Stimulated activated effector memory CD8-positive, alpha-beta T cell treated with anti-CD3 and anti-CD28 coated beads, Interleukin-12 subunit alpha, Interleukin-12 subunit beta, amount 100 ng/mL, for 72 hours (primary cell): ENCODE measurements at regions not wholly inside any gene's neighbourhood (a gene's known extent, or its start where the extent isn't known, plus 50 kb on each side); places are given as distances from the start of the nearest gene placed in this dataset.

Experiments
- ATAC-seq: fragments of 150-1000 bp; cut with Tn5 transposase; 2 replicates; pipeline ENCODE4 v1.10.0; 2021
- DNase-seq, 2 donors: peaks; one replicate each; pipeline ENCODE4 v3.0.0; 2021 to 2022; ENCODE audit warnings: low spot score in 2 of 2
- H3K27ac Mint-ChIP-seq: one replicate; pipeline ENCODE4 v1.8.0; 2022; ENCODE audit warnings: mild to moderate bottlenecking, mixed read lengths
- H3K36me3 Mint-ChIP-seq: one replicate; pipeline ENCODE4 v1.8.0; 2022; ENCODE audit warnings: mild to moderate bottlenecking, mixed read lengths
- H3K4me1 Mint-ChIP-seq: one replicate; pipeline ENCODE4 v1.8.0; 2022; ENCODE audit warnings: mixed read lengths
- H3K4me3 Mint-ChIP-seq: one replicate; pipeline ENCODE4 v1.8.0; 2022; ENCODE audit warnings: mild to moderate bottlenecking, mixed read lengths
- H3K9me3 Mint-ChIP-seq: one replicate; pipeline ENCODE4 v1.8.0; 2022; ENCODE audit warnings: mixed read lengths

DNA sequence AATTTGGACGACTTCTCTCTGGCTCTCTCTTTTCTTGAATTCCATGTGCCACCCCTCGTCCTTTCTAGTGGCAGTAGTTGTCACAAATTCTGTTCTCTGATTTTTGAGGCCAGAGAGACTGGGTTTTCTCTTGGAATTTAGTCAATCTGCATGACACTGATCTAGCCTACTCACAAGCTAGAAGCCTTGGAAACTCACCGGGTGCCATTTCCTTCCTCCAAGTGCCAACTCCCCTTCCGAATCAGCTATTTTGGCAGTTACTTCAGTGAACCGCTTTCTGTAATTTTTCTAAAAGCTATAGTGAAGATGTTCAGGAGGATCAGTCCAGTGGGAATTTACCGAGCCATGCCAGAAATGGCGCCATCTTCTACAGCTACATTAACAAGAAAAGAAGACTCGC is 228.9 kb downstream of the PMP22 start:
- no peak overlapping the region for H3K27ac Mint-ChIP-seq
- H3K4me3 Mint-ChIP-seq = no peak overlapping the region
- H3K9me3 Mint-ChIP-seq = peaks cover 4% of the 10 kb centered on the region
- ATAC-seq (no peak), DNase-seq (no peak)
- H3K36me3 Mint-ChIP-seq = no peaks in the 10 kb centered on the region
- no peaks in the 10 kb centered on the region for H3K4me1 Mint-ChIP-seq

DNA sequence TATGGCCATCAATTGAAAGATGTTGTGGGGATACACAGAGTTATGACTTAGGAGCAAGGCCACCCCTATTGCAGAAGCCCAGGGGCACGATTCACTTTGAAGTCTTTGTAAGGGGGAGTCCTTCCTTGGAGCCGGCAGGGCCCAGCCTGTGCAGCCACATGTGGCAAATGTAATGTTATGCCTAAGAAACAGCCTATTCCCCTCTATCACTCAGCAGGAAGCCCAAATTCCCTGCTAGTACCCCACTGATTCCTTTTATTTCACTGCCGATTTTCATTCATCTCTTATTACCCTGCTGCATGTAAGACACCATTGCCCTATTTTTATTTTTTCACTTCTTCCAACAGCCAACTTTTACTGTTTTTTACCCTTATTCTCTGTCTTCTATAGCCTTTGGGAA is 233.2 kb downstream of the PMP22 start:
- Mint-ChIP-seq H3K9me3 (peaks cover 4% of the 10 kb centered on the region), H3K4me1 (no peaks in the 10 kb centered on the region), H3K4me3 (no peak overlapping the region), H3K27ac (no peak overlapping the region), H3K36me3 (no peaks in the 10 kb centered on the region)
- no peak for ATAC-seq
- no peak for DNase-seq

DNA sequence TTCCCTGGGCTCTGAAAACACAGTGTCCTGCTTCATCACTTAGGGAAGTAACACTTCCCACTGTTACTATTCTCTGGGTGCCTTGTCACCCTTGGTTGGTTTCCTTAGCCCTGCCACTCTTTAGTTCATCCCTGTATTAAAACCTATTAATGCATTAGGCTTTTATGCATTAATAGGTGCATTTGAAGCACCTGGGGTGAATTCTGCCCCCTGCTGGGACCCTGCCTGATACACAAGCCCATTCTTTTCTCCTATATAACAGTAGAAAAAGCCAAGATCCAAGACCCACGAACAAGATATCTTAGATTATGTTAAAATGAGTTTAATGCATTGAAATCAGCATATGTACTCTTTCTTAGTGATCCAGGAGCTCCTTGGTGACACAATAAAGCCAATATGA is 235.7 kb downstream of the PMP22 start:
- Mint-ChIP-seq H3K36me3 (no peaks in the 10 kb centered on the region), H3K4me1 (no peaks in the 10 kb centered on the region), H3K27ac (no peak overlapping the region), H3K9me3 (no peaks in the 10 kb centered on the region), H3K4me3 (no peak overlapping the region)
- ATAC-seq (no peak), DNase-seq (no peak)

DNA sequence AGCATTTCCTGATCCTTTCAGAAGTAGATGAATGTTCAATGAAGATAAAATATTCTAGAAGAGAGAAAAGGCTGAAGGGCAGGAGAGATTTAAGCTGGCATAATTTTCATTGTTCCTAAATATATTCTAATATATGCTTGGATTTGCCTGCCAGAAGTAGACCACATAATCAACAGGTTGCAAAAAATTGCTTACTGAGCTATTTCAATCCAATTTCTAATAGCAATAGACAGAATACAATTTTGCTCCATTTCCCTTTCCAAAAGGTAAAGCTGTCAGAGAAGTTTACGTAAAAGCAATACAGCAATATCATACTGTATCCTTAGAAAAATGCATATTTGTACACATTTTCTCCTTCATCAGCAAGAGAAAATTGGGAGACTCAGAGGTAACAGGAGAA is 237.3 kb downstream of the PMP22 start:
- Mint-ChIP-seq H3K27ac (no peak overlapping the region), H3K4me1 (no peaks in the 10 kb centered on the region), H3K4me3 (no peak overlapping the region), H3K9me3 (no peaks in the 10 kb centered on the region), H3K36me3 (no peaks in the 10 kb centered on the region)
- ATAC-seq (no peak), DNase-seq (no peak)

DNA sequence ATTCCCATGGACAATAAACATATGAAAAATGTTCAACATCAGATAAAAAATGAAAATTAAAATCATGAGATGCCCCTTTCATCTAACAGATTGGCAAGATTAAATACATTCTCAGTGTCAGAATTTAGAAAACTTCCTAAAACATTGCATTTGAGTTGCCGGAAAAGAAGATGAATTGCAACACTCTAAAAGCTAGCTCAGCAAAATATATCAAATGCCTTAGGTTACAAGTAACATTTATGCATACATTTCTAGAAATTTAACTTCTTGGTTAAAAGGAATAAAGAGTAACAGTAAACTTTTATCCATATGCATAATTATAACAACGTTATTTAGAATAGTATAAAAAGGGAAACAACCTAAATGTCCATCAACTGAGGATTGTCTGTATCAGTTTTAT is 239.0 kb downstream of the PMP22 start:
- Mint-ChIP-seq H3K27ac (no peak overlapping the region), H3K9me3 (no peaks in the 10 kb centered on the region), H3K4me1 (no peaks in the 10 kb centered on the region), H3K4me3 (no peak overlapping the region), H3K36me3 (no peaks in the 10 kb centered on the region)
- ATAC-seq (no peak), DNase-seq (no peak)

DNA sequence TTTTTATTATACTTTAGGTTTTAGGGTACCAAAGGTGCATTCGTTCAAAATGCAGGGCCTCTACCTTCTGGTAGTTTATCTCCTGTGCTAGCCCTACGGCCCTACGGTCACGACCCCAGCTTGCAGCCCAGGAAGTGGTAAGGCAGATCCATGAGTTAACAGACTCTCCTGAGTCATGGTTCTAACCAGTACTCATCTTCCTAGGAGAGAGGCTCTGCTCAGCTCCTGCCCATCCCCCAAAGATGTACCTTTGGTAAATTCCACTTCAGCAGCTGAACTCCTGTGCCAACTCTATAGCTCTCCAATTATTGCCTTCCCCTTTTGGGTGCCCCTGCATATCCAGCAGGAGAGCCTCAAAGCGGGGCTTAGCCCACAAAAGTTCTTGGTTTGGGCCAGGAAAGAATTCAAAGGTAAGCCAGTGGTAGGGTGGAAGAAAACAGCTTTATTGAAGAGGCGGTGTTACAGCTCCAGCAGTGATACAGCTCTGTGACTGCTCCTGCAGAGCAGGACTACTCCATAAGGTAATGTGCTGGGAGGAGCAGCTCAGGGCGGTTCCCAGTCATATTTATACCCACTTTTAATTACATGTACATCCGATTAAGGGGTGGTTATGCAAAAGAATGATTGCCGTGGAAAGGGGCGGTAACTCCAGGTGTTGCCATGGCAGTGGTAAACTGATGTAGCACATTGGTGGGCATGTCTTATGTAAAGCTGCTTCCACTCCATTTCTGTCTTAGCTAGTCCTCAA is 241.4 kb downstream of the PMP22 start:
- ATAC-seq = no peak
- no peaks in the 10 kb centered on the region for H3K4me1 Mint-ChIP-seq

DNA sequence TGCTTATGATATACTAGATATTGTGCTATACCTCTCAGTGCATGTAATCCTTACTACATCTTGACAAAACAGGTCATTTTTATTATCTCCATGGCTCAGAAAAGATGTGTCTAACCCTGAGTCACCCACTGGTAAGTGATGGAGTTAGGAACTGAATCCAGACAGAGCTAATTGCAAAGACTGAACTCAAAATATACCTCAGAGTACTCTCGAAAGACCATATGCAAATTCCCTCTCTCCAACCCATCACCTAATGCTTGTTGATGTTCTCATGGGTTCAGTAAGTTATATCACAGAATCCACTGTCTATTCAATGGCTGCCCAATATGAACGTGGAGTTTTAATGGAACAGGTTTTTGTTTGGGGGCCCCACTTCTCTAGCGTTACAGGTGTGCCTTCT is 246.0 kb downstream of the PMP22 start:
- no peaks in the 10 kb centered on the region for H3K9me3 Mint-ChIP-seq
- H3K4me1 Mint-ChIP-seq = no peaks in the 10 kb centered on the region
- no peaks in the 10 kb centered on the region for H3K36me3 Mint-ChIP-seq
- H3K4me3 Mint-ChIP-seq = no peak overlapping the region
- DNase-seq (no peak), ATAC-seq (no peak)
- no peak overlapping the region for H3K27ac Mint-ChIP-seq

More for the DNA sequence above, 241.4 kb downstream of the PMP22 start:
- Mint-ChIP-seq H3K36me3 (no peaks in the 10 kb centered on the region), H3K4me3 (no peak overlapping the region), H3K27ac (no peak overlapping the region), H3K9me3 (no peaks in the 10 kb centered on the region)
- no peak for DNase-seq

DNA sequence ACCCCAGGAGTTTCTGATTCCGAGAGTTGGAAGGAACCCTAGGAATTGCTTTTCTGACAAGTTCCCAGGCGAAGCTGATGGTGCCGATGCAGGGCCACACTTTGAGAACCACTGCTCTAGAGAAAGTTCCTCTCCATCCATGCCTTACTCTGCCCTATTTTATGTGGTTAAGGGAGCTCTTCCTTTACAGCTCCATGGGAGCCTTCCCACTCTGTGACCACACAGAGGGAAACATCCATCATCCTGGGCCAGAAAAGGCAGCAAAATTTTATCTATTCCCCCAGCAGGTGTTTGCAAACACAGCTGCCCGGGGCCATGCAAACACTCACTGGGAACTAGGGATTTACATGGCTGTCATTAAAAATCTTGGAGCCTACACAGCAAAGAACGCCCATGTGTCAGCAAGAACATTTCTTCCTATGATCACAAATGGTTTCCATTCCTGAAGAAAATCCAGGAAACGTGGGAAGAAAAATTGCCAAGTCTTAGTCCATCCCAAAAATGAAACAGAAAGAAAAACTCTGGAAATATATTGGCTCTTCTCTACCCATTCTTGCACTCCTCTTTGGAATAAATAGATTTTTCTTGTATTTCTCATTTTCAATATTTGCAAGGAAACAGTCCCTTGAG is 252.7 kb downstream of the PMP22 start:
- ATAC-seq = no peak
- H3K9me3 Mint-ChIP-seq = no peaks in the 10 kb centered on the region
- no peak overlapping the region for H3K4me3 Mint-ChIP-seq
- no peaks in the 10 kb centered on the region for H3K36me3 Mint-ChIP-seq
- no peaks in the 10 kb centered on the region for H3K4me1 Mint-ChIP-seq
- DNase-seq = no peak
- no peak overlapping the region for H3K27ac Mint-ChIP-seq

DNA sequence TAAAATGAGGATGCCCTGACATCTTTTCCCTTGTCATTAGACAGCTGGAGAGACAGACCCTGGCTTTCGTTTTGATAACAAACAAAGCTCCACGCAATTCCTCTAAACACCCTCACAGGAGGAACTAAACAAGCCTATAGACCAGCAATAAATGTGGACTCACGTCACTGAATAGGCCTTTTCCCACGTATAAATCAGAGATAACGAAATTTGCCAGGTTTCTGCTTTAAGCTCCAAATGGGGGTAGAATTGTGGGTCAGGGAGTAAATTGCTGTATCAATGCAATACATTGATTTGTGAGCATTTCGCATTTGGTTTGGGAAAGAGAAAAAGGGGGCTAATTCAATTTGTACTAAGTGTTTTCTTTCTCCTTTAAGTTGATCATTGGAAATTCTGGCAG is 256.0 kb downstream of the PMP22 start:
- Mint-ChIP-seq H3K4me1 (no peaks in the 10 kb centered on the region), H3K27ac (no peak overlapping the region), H3K36me3 (no peaks in the 10 kb centered on the region), H3K4me3 (no peak overlapping the region), H3K9me3 (no peaks in the 10 kb centered on the region)
- no peak for DNase-seq
- ATAC-seq = no peak

DNA sequence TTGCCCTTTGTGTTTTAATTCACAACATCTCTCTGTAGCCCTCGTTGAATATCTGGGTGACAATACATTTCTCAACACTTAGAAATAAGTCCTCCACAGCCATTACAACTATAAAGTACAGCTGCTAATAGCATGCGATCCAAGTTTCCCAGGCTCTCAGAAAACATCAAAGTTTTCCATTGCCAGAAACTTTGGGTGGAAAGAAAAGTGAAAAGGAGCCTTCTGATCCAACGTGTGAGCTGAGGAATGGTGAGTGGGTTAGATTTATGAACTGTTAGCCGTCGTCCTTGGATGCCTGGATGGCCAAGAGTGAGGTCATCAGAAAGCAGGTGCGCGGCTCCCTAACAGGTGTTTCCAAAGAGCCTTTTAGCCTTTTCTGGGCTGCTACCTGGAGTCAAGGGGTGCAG is 258.0 kb downstream of the PMP22 start:
- DNase-seq = no peak
- H3K4me3 Mint-ChIP-seq = no peak overlapping the region
- H3K4me1 Mint-ChIP-seq = no peaks in the 10 kb centered on the region
- H3K36me3 Mint-ChIP-seq = no peaks in the 10 kb centered on the region
- no peak overlapping the region for H3K27ac Mint-ChIP-seq
- H3K9me3 Mint-ChIP-seq = no peaks in the 10 kb centered on the region
- no peak for ATAC-seq

DNA sequence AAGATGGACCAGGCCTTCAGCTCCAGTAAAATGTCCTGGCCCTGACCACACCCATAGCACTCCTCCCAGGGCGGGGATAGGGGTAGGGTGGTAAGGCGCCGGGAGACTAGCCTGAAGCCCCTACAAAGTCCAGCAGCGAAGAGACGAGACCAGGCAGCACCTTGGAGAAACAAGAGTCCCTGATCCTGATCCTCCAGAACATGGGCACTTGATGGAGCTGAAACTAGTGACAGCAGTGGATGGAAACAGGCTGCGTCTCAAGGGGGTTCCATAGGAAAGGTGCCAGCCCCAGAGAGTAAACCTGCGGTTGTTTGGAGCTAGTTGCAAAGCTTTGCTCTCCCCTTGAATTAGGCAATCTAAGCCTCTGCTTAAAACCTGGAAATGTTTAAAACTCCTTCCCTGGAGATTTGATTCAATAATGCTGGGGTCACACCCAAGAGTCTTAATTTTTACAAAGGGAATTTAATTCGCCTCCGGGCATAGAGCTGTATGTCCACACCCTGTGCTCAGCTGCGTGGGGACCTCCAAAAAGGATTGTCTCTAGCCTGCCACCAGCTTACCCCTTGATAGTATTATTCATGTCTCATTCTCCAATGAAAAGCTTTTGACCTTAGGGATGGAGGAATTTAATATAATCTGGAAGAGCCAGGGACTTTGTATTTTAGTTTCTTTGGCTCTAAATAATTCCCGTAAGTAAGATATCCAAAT is 258.6 kb downstream of the PMP22 start:
- peak; percentile 28 for ATAC-seq
- H3K4me3 Mint-ChIP-seq = no peak overlapping the region

DNA sequence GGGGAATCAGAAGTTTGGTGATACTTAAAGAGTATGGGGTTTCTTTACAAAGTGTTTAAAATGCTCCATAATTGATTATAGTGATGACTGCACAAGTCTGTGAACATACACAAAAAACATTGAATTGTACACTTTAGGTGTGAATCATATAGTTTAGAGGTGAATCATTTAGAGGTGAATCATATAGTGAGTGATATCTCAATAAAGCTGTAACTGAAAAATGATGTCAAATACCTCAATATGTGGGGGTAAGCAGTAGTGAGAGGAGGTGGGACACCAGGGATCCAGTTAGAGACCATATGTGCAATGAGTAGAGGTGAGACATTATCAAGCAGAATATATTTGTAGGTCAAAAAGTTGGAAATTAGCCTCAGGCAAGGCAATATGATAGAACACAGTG is 264.5 kb downstream of the PMP22 start:
- Mint-ChIP-seq H3K9me3 (no peaks in the 10 kb centered on the region), H3K4me3 (no peak overlapping the region), H3K36me3 (no peaks in the 10 kb centered on the region), H3K27ac (no peak overlapping the region), H3K4me1 (peaks cover 5% of the 10 kb centered on the region)
- ATAC-seq (peak; percentile 76), DNase-seq (no peak)

More for the DNA sequence above, 258.6 kb downstream of the PMP22 start:
- Mint-ChIP-seq H3K36me3 (no peaks in the 10 kb centered on the region), H3K4me1 (no peaks in the 10 kb centered on the region), H3K9me3 (no peaks in the 10 kb centered on the region), H3K27ac (no peak overlapping the region)
- DNase-seq = no peak

DNA sequence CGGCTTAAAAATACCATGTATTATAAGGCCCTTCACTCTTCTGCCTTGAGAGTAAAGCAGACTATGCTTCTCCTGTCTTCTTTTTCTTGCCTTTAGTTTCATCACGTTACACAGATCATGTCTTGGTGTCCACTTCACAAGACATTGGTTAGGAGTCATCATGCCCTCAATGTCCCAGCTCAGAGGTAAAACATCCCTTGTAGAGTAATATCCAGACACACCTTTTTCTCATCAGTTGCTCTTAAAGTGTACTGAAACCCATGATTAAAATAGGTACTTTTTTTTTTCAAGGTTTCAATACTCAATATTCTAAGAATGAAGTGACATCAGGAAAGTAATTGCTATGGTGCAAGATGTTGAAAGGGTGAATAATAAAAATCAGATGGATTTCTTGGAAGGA is 267.8 kb downstream of the PMP22 start:
- Mint-ChIP-seq H3K4me3 (no peak overlapping the region), H3K27ac (no peak overlapping the region), H3K36me3 (no peaks in the 10 kb centered on the region), H3K4me1 (peaks cover 5% of the 10 kb centered on the region), H3K9me3 (no peaks in the 10 kb centered on the region)
- no peak for DNase-seq
- peak; percentile 58 for ATAC-seq

DNA sequence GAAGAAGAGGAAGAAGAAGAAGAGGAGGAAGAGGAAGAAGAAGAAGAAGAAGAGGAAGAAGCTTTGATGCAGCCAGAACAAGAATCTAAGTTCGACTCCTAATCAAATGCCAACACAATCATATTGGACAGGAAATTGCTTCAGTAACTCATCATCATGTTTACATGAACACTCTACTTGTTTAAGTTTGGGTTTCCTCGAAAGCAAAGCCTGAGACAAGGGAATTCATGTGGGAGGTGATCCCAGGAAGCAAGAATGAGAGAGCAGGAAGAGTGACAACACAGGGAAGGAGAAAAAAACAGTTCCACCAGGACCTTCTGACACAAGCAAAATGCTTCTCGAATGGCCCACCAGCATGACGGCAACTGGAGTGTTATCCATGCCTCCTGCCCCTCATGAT is 279.0 kb downstream of the PMP22 start:
- H3K9me3 Mint-ChIP-seq = no peaks in the 10 kb centered on the region
- H3K27ac Mint-ChIP-seq = no peak overlapping the region
- H3K4me3 Mint-ChIP-seq = no peak overlapping the region
- ATAC-seq = no peak
- H3K36me3 Mint-ChIP-seq = no peaks in the 10 kb centered on the region
- DNase-seq = no peak
- H3K4me1 Mint-ChIP-seq = no peaks in the 10 kb centered on the region

DNA sequence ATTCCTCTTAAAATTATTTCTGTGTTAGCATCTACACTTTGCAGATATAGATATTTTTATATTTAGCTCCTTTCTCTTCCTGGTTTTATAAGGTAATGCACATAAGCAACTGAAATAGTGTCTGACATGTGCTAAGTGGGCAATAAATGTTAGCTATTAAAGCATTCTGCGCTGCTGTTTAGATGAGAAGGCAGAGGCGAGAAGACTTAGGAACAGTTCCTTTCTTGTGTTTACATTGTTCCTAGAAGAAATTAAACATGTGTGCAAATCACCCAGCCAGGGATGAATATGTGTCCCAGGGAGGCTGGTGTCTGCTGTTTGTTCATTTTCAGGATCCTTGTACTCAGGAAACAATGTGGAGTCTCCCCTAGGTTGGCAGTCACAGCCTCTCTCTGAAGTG is 292.3 kb downstream of the PMP22 start:
- Mint-ChIP-seq H3K4me3 (no peak overlapping the region), H3K36me3 (no peaks in the 10 kb centered on the region), H3K27ac (no peak overlapping the region), H3K4me1 (no peaks in the 10 kb centered on the region), H3K9me3 (peaks cover 14% of the 10 kb centered on the region)
- DNase-seq = no peak
- no peak for ATAC-seq

DNA sequence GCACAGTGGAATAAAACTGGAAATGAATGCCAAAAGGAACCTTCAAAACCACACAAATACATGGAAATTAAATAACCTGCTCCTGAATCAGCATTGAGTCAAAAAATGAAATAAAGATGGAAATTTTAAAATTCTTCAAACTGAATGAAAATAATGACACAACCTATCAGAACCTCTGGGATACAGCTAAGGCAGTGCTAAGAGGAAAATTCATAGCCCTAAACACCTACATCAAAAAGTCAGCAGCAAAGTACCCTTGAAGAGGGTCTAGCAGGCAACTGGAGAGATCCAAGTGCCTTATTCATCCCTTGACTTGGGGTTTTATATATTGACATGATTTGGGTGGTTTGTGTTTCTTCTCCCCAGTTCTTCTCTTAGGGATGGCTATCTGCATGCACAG is 294.1 kb downstream of the PMP22 start:
- H3K36me3 Mint-ChIP-seq = no peaks in the 10 kb centered on the region
- H3K9me3 Mint-ChIP-seq = peaks cover 14% of the 10 kb centered on the region
- H3K27ac Mint-ChIP-seq = no peak overlapping the region
- no peak overlapping the region for H3K4me3 Mint-ChIP-seq
- ATAC-seq = no peak
- DNase-seq = no peak
- no peaks in the 10 kb centered on the region for H3K4me1 Mint-ChIP-seq
